Pancreas (tissue), 10 donors: ENCODE measurements at regions not wholly inside any gene's neighbourhood (a gene's known extent, or its start where the extent isn't known, plus 50 kb on each side); places are given as distances from the start of the nearest gene placed in this dataset.

Experiments
- ATAC-seq, 4 donors: fragments of 200-7000 bp; cut with Tn5 transposase; one replicate each; pipeline versions ENCODE4 v1.8.0 to v1.9.1; 2020; ENCODE audit warnings: mild to moderate bottlenecking in 4 of 4, moderate library complexity in 4 of 4
- DNase-seq, 6 donors: peaks; one replicate each; pipeline ENCODE4 v3.0.0-alpha.2; 2020
- FAIRE-seq: peaks from 2 replicates; lab custom pipeline; 2012; peaks lifted over from hg19 to GRCh38; lab: Jason Lieb, UNC
- H3K27ac ChIP-seq, 4 donors: fragments of 200-600 bp; sonication (generic); 1 replicate in 3 of 4; 2 replicates in 1 of 4; pipeline versions ENCODE4 v1.5.0 to v1.8.0; 2020
- H3K27me3 ChIP-seq, 4 donors: fragments of 200-600 bp; one replicate each; pipeline ENCODE4 v1.8.0; 2021
- H3K36me3 ChIP-seq, 3 donors: fragments of 200-600 bp; sonication (generic) in 1 of 3; one replicate each; pipeline versions ENCODE4 v1.5.0 to v1.8.0; 2020 to 2021
- H3K4me1 ChIP-seq, 3 donors: fragments of 200-600 bp; one replicate each; pipeline ENCODE4 v1.8.0; 2021
- H3K4me3 ChIP-seq, 4 donors: fragments of 200-600 bp; sonication (generic) in 2 of 4; one replicate each; pipeline versions ENCODE4 v1.5.0 to v1.8.0; 2020 to 2021
- H3K9me3 ChIP-seq, 4 donors: fragments of 200-600 bp; one replicate each; pipeline ENCODE4 v1.8.0; 2021
- CTCF ChIP-seq, 4 donors: fragments of 200-600 bp; sonication (generic) in 3 of 4; IDR thresholded peaks; one replicate each; pipeline versions ENCODE4 v1.5.0 to v1.8.0; 2021; ENCODE audit warnings: antibody characterized with exemption in 4 of 4
- WGBS, 2 donors: extraction: QIAGEN DNeasy Blood & Tissue Kit; methylation state at CpG; one replicate each; pipeline ENCODE4 v1.1.7; 2013; 5-methylcytosine and 5-hydroxymethylcytosine counted together
- intact Hi-C, 3 donors: fragments of 100-400 bp; cut with DNase I; formaldehyde crosslinking; loops; one replicate each; pipeline versions ENCODE4 v1.11.1 to v1.14.2; 2022
- donor health status: healthy with polysubstance abuse.
- donor health status: DM: no; HTN: no; CAD: no; lungs with moderate emphysema.
- donor health status: DM: no; HTN: no; CAD: no.
- donor health status: control.
- donor health status: control.
- donor health status: Bipolar disorder and iron deficiency.
- donor health status: DM: yes; HTN: yes; CAD: no.
- donor health status: DM: no; HTN: no; CAD: no.
- donor health status: DM: no; HTN: no; CAD: no.
- donor health status: DM: yes; HTN: yes; CAD: no.

GRCh38 chr1:162919034-162919433 lies 58.1 kb upstream of the CCDC190 start:
- H3K9me3 ChIP-seq, result no peaks in the 10 kb centered on the region
- peak in 1 of 6 donors; percentile 38 for DNase-seq
- no peak overlapping the region for H3K27ac ChIP-seq
- peak in 2 of 4 donors; percentile 42 to 43 for ATAC-seq
- H3K36me3 ChIP-seq, result no peaks in the 10 kb centered on the region
- H3K27me3 ChIP-seq, result no peaks in the 10 kb centered on the region
- no peak for TF ChIP-seq CTCF (IDR thresholded peaks at IDR 0.05)
- WGBS, 2 donors, result 85 to 89% methylated on average over 6 of the region's 6 CpGs
- no peaks in the 10 kb centered on the region for H3K4me1 ChIP-seq
- H3K4me3 ChIP-seq, result no peak overlapping the region
- no peak for FAIRE-seq
- intact Hi-C loops, result no loop called here

- 64 to 73% methylated on average over 8 of the region's 8 CpGs for WGBS, 2 donors
- Histone ChIP-seq H3K27me3 (no peaks in the 10 kb centered on the region), H3K4me3 (no peak overlapping the region), H3K27ac (no peak overlapping the region), H3K9me3 (no peaks in the 10 kb centered on the region), H3K36me3 (no peaks in the 10 kb centered on the region), H3K4me1 (no peaks in the 10 kb centered on the region)
- DNase-seq (no peak), ATAC-seq (no peak), FAIRE-seq (no peak)
- intact Hi-C loops, result no loop called here
- TF ChIP-seq CTCF (IDR thresholded peaks at IDR 0.05), result no peak
Observed at GRCh38 chr1:162918151-162918754, 57.3 kb upstream of the CCDC190 start.

GRCh38 chr1:162916821-162917613 lies 56.0 kb upstream of the CCDC190 start:
- H3K4me3 ChIP-seq, result no peak overlapping the region
- intact Hi-C loops, result no loop called here
- no peaks in the 10 kb centered on the region for H3K36me3 ChIP-seq
- no peaks in the 10 kb centered on the region for H3K27me3 ChIP-seq
- H3K4me1 ChIP-seq, result no peaks in the 10 kb centered on the region
- WGBS, 2 donors, result 73 to 76% methylated on average over 6 of the region's 6 CpGs
- no peak for ATAC-seq
- DNase-seq, result no peak
- no peak for FAIRE-seq
- H3K27ac ChIP-seq, result no peak overlapping the region
- no peaks in the 10 kb centered on the region for H3K9me3 ChIP-seq
- TF ChIP-seq CTCF (IDR thresholded peaks at IDR 0.05), result no peak

- FAIRE-seq (no peak), DNase-seq (no peak), ATAC-seq (no peak)
- Histone ChIP-seq H3K36me3 (no peaks in the 10 kb centered on the region), H3K27ac (no peak overlapping the region), H3K9me3 (no peaks in the 10 kb centered on the region), H3K4me3 (no peak overlapping the region), H3K27me3 (no peaks in the 10 kb centered on the region), H3K4me1 (no peaks in the 10 kb centered on the region)
- WGBS, 2 donors, result 49 to 58% methylated on average over 2 of the region's 2 CpGs
- intact Hi-C loops, result no loop called here
- no peak for TF ChIP-seq CTCF (IDR thresholded peaks at IDR 0.05)
Observed at GRCh38 chr1:162916407-162916806, 55.4 kb upstream of the CCDC190 start.

GRCh38 chr1:162914601-162915000 lies 53.6 kb upstream of the CCDC190 start:
- Histone ChIP-seq H3K4me3 (no peak overlapping the region), H3K27ac (no peak overlapping the region)

More at GRCh38 chr1:162914601-162915000, 53.6 kb upstream of the CCDC190 start:
- DNase-seq (no peak), FAIRE-seq (no peak), ATAC-seq (no peak)
- H3K36me3 ChIP-seq, result no peaks in the 10 kb centered on the region
- intact Hi-C loops, result no loop called here
- H3K4me1 ChIP-seq, result no peaks in the 10 kb centered on the region
- H3K9me3 ChIP-seq, result no peaks in the 10 kb centered on the region
- no peaks in the 10 kb centered on the region for H3K27me3 ChIP-seq
- TF ChIP-seq CTCF (IDR thresholded peaks at IDR 0.05), result no peak
